Stimulated activated CD8-positive, alpha-beta memory T cell treated with anti-CD3 and anti-CD28 coated beads, Interleukin-2, amount 100 ng/mL, for 48 hours (primary cell): ENCODE measurements at regions not wholly inside any gene's neighbourhood (a gene's known extent, or its start where the extent isn't known, plus 50 kb on each side); places are given as distances from the start of the nearest gene placed in this dataset.
"Not testable (repeated sequence)": the region's sequence is repeated elsewhere in the genome, so short reads cannot be mapped to it uniquely, and the experiment has no call there.

Experiments used
- DNase-seq, 2 donors: peaks; one replicate each; pipeline ENCODE4 v3.0.0-alpha.2; 2020; ENCODE audit warnings: low read depth in 2 of 2

- no peak for DNase-seq
Observed at GRCh38 chr9:88280816-88281382, 107.3 kb upstream of the SPIN1 start.

DNA sequence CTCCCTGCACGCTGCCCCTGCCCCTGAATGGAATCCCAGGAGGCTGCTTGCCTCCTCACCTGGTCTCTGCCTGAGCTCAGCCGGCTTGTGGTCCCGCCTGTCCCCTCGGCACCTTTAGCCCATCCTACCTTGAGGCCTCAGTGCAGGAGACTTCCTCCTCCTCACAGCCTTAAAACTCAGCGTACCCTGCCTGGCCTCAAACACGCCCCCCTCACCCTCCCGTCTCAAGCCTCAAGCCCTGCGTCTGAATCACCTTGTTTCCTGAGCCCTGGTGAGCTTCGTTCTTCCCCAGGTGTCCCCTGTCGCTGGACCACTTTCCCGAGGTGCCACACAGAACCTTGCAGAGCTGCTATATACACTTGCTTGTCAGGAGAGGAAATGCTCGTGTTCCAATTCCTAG, 110.2 kb upstream of the SPIN1 start:
- DNase-seq, result no peak

GRCh38 chr9:88274078-88274477, 114.2 kb upstream of the SPIN1 start:
- DNase-seq, result no peak

GRCh38 chr9:88272986-88273385, 115.3 kb upstream of the SPIN1 start:
- no peak for DNase-seq

DNA sequence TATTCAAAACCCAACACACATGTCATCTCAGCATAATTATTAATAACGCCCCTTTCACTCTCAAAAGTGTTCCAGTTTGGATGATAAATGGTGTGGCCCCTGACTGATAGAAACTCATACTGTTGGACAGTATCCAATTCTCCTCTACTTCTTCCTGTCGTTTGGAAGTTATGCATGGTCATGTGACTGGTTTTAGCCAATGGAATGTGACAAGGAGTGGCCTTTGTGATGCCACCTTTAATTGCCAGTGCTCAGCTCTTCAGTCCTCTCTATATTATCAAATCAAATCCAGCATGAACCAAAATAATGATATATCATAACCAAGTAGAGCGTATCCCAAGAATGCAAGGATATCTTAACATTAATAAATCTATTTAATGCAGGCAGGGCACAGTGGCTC, 117.8 kb upstream of the SPIN1 start:
- DNase-seq, result no peak

DNA sequence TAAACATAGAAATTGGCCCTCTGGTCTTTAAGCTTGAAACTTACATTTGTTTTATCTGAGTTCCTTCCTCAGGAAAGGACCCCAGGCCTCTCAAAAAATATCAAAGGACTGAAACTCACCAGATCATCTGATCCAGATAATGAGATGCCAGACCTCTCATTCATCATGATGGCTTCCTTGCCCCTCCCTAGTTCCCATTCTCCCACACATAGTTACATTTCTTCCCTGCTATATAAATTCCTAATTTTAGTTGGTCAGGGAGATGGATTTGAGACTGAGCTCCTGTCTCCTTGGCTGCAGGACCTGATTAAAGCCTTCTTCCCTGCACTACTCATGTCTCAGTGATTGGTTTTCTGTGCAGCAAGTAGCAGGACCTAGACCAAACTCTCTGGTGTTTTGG, 119.4 kb upstream of the SPIN1 start:
- no peak for DNase-seq

DNA sequence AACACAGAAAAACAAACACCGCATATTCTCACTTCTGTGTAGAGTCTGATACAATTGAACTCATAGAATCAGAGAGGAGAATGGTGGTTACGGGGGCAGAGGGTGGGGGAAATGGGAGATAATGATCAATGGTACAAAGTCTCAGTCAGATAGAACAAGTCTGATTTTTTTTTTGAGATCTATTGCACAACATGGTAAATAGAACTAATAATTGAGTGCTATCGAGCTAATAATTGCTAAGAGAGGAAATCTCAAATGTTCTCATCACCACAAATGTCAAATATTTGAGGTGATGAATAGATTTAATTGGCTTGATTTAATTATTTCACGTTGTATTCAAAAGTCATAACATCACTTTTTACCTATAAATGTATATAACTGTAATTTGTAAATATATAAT, 121.0 kb upstream of the SPIN1 start:
- no peak for DNase-seq

DNA sequence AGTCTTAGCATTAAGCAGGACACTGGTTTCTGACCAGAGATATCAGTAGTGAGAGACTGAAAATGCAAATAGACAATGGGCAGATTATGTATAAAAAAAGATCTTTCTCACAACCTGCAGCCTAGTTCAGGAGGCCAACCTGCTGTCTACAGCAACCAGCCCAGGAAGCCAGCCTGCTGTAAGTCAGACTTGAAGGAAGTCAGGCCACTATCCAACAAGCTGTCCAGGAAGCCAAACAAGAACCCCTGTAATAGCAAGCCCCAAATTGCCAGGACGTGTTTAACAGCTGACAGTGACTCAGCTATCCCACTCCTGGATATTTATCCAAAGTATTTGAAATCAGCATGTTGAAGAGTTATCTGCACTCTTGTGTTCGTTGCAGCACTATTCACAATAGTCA, 121.8 kb upstream of the SPIN1 start:
- DNase-seq, result no peak

DNA sequence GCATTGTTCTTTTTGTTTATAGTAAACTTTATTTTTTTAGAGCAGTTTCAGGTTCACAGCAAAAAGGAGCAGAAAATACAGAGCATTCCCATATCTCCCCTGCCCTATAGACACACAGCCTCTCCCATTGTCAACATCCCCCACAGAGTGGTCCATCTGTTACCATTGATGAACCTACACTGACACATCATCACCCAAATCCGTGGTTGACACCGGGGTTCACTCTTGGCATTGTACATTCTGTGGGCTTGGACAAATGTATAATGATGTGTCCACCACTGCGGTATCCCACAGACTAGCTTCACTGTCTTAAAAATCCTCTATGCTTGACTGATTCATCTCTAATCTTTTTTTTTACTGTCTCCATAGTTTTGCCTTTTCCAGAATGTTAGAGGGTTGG, 120.7 kb upstream of the SPATA31C2 start:
- DNase-seq, result no peak

- DNase-seq, result no peak
Observed at GRCh38 chr9:88258601-88259000, 120.3 kb upstream of the SPATA31C2 start.

DNA sequence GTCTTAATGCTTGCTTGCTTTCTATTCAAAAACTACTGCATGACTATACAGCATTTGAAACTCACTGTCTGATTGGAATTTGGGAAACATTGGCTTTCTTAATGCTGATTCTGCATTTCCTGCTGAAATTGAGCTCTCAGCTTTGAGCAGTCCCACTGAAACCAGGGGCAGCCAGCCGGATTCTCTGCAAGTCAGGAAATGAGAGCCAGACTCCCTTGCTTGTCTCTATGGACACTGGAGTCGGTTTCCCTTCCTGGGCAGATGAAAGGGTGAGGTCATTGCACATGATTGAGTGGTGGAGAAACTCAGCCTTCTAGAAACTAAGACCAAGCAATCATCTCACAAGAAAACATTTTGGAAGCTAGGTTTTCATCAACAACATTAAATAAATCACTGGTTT, 119.7 kb upstream of the SPATA31C2 start:
- no peak for DNase-seq

GRCh38 chr9:88256216-88256615, 117.9 kb upstream of the SPATA31C2 start:
- no peak for DNase-seq

- not testable (repeated sequence) for DNase-seq
Observed at GRCh38 chr9:88255806-88256205, 117.5 kb upstream of the SPATA31C2 start.

GRCh38 chr9:88251903-88252302, 113.6 kb upstream of the SPATA31C2 start:
- no peak for DNase-seq

GRCh38 chr9:88243736-88244135, 105.5 kb upstream of the SPATA31C2 start:
- no peak for DNase-seq

GRCh38 chr9:88242879-88243278, 104.6 kb upstream of the SPATA31C2 start:
- no peak for DNase-seq

DNA sequence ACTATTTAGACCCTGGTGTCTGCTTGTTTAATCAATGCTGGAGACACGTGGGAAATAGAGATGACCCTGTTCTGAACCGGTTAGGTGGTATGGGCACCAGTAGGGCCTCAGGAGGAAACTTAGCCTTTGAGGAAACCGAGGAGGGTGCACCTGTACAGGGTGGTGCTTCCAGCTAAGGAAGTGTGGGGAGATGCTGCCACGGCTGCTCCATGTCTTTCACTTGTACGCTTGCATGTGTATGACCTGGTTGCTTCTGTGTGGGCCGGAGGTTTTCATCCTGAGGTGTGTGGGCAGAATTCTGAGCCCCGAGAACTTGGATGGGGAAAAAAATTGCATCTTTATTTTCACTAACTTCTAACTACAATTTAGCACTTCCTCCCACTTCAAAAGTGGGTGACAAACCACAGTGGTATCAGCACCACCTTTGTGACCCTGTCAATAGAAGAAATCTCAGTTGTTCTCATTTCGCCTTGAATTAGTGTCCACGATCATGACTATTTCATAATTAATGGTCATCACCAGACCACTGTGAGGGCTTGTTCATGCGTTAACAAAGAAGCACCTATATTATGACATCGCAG, 99.8 kb upstream of the SPATA31C2 start:
- DNase-seq, result no peak

DNA sequence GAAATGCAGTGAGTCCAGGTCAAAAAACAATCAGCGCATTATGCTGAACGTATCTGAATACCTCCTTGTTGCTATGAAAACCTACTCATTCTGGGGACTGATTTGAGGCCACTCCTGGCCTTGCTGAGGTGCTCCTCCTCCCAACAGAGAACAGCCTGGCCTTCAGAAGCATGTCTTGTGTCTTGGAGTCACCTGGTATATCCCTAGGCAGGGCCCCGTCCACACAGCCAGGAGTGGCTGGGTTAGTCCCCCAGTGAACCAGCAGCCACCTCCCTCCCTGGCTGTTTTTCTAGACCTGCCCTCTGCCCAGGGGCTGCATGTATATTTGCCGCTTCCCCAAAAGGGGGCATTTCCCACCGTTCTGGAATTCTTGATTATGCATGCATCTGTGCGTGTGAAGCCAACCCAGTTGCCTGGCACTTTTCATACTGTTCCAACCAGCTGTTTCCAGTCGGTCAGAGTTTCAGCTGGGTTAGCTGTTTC, 99.2 kb upstream of the SPATA31C2 start:
- DNase-seq, result no peak

- DNase-seq, result no peak
Observed at GRCh38 chr9:88236511-88237478, 98.5 kb upstream of the SPATA31C2 start.

DNA sequence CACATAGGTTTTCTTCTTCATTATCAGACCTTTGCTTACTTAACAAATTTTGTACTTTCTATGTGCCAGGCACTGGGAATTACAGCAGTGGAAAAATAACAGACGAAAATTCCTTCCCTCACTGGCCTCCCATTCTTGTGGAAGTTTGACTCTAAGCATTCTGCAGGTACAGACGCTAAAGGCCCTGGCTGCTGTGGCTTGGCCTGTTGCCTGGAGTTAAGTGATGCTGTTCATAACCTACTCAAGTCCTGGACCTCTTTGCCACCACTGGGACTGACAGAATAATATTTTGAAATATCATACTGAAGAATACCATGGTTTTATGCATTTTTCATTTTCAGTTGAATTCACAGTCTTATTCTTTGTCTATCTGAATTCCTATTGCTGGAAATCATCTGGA, 97.3 kb upstream of the SPATA31C2 start:
- DNase-seq, result no peak

GRCh38 chr9:88234114-88234513, 95.8 kb upstream of the SPATA31C2 start:
- no peak for DNase-seq

DNA sequence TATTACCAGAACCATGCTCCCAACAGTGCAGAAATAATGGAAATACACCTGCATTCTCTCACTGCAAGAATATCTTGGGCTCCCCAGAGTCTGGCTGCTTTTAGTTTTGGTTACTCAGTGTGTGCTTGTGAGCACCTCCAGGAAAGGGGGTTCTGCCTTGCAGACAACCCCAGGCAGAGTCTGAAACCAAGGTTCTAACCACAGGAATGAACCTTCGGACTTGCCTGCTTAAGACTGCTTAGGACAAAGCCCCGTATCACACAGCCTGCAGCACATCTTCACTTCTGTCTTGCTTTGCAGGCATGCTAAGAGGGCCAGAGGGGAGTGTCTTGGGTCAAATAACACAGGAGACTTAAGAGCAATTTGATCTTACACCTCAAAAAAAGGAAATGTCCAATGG, 94.8 kb upstream of the SPATA31C2 start:
- no peak for DNase-seq

DNA sequence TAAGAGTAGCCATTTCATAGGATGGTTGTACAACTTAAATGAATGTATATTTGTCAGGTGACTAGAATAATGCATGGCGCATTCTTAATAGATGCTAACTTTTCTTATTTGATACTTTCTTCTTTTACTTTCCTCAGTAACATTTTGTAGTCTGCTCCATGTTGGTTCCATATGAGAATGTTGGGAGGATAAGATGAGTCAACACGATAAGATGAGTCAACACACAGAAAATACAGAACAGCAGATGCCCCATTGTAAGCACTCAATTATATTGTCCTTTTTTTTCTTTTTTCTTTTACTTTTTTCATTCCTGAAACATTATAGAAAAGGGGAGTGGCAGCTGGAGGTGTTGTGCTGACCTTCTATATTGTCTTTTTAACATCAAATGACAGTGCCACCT, 92.3 kb upstream of the SPATA31C2 start:
- DNase-seq, result no peak
